HG03558 (cell line): ENCODE measurements at regions not wholly inside any gene's neighbourhood (a gene's known extent, or its start where the extent isn't known, plus 50 kb on each side); places are given as distances from the start of the nearest gene placed in this dataset.

Experiments
- ATAC-seq: cut with Tn5 transposase; IDR thresholded peaks from one replicate; pipeline ENCODE4 v1.9.1; 2021; ENCODE audit warnings: moderate number of reproducible peaks; ENCODE audit not compliant: unreplicated experiment; ENCODE audit errors: extremely low read depth

DNA sequence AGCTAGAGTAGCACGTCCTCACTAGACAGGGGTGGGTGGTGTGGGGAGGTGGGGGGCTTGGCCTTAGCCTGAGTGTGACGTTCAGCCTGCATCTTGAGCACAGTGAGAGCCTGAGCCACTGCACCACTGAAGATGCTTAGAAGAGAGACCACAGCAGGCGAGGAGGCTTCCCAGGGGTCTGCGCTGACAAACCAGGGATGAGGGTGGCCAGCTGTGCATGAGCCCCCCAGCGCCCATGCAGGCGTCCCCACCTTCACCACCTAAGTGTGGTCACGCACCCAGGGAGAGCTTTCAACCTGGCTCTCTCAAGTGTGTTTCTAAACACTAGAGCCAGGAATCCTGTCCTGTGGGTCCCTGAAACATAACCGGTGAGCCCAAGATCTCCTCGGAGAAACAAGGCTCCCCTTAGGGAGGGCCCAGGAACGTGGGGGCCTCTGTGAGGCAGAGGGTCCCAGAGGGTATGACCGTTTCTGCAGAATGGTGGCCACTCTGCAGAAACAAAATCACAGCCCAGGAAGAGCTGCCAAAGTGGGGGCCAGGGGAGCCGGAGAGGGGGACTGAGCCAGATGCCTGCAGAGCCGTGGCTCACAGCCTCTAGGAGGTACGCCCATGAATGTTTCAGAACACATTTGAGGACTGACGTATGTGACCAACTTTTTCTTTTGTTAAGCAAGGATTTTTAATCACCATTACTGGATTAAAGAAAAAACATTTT is 85.2 kb upstream of the INSIG1 start:
- no peak for ATAC-seq

DNA sequence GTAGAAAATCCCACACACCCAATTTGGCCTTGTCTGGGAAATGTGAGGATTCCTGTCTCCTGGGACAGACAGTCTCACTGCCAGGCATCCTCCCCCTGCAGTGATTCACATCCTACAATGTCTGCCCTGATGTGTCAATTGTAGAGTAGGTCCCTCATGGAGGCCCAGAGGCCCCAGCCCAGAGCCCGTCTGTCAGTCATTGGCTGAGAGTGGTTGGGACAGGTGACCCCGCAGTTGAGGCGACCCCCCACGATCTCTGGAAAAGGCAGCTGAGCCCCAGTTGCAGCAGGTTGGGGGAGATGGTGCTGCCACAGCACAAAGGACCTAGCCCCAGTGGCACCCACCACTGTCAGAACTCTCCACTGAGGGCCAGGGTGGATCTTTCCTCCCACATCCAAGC is 84.3 kb upstream of the INSIG1 start:
- no peak for ATAC-seq

DNA sequence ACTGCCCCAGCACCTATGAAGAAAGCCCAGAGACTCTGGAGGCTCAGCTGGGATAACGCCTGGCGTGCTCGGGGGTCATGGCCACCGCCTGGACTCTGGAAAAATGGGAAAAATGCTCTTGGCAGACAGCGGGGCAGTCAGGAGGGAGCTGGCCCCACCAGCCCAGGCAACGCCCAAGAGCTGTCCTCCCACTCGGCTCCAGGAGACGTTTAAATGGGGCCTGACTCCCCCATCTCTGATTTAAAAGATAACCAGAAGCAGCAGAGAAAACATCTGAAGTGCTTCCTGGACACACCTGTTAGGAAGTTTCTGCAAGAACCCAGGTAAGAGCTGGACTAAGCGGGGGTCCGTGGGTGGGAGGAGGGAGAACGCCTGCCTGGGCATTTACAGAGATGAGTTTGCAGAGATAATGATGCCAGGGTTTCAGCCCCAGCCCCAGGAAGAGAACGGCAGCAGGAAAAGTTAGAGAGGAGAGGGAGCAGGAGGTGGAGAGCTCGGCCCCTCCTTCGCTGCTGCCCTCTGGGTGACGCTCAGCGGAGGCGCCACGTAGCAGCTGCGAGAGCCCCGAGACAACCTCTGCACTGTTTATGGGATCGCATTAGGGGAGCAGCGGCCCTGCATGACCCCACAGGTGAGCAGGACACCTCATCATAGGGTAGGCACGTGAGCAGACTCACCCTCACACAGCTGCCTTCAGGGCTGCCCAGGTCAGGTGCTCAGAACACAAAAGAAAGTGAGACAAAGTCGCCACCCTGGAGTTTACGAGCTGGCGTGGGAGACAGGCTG is 83.5 kb upstream of the INSIG1 start:
- ATAC-seq, result no peak

DNA sequence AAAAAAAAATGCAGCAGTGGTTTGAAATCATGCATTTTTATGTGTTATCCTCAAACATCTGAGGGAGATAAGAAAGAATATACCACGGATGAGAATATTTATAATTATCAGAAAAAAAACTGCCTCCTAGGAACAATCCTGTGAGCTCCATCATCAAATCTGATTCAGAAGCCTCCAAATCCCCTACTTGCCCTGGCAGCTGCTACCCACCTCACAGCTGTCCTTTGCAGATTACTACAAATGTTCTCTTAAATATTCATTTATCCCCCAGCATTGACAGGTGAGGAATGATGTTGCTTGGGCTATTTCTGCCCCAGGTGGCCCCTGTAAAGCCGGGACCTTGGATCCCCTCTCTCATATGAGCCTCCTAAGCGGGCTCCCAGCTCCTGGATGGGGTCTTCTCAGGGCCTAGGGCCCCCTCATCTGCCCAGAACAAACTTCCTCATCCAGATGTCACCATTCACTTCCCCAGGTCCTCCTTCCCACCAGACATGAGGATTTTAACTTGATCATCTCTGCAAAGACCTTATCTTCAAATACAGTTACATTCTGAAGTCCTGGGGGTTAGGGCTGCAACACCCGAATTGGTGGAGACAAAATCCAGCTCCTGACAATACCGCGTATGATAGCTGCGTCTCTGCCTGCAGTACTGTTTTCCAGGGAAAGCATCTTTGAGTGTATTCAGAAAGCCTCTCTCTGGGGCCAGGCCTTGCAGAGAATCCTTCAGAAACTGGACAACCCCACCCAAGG is 81.9 kb upstream of the INSIG1 start:
- ATAC-seq, result no peak

DNA sequence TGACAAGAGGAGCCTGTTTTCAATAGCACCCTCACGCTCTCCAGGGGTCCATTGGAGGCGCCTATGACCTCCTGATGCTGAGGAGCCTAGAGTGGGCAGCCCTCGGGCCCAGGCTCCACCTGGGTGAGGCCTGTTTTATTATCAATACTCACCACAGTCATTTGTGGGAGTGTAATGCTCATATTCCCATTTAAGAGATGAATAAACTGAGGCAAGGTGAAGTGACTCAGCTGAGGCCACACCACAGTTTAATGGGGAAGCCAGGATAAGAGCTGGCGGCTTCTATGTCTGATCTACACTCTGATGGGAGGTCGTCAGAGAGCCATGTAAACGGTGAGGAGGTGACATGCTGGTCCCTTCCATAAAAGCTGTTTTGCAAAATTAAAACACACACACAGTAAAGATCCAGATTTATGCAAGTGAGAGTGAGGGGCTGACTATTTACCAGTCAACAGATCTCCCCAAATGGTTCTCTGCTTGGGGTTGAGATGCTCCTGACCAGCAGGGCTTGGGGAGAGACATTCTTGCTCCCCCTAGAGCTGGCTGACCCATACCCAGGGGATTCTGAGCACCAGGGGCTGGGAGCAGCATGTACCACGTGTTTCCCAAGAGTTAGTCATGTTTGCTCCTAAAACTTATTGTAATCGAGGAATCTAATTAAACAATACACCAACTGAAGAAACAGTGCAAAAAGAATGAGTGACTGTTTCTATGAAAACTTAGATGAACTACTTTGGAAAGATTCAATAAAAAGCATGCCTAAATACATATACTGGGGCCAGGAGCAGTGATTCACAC is 81.0 kb upstream of the INSIG1 start:
- ATAC-seq, result no peak

DNA sequence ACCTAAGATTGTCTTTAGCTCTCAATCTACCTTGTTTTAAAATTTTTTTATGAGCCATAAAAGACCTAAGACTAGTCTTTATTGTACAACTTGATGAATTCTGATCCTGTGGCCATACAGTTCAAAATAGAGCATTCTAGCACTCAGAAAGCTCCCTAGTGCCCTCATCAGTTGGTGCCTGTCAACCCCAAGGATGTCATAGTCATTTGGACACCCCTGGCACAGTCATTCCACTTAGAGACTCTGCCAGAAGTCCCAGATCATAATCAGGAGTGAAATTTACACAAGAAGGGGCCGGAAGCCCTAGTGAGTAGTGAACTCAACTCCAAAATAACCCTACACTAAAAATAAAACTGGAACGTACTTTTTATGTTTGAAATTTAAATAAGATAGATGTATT is 80.0 kb upstream of the INSIG1 start:
- no peak for ATAC-seq

DNA sequence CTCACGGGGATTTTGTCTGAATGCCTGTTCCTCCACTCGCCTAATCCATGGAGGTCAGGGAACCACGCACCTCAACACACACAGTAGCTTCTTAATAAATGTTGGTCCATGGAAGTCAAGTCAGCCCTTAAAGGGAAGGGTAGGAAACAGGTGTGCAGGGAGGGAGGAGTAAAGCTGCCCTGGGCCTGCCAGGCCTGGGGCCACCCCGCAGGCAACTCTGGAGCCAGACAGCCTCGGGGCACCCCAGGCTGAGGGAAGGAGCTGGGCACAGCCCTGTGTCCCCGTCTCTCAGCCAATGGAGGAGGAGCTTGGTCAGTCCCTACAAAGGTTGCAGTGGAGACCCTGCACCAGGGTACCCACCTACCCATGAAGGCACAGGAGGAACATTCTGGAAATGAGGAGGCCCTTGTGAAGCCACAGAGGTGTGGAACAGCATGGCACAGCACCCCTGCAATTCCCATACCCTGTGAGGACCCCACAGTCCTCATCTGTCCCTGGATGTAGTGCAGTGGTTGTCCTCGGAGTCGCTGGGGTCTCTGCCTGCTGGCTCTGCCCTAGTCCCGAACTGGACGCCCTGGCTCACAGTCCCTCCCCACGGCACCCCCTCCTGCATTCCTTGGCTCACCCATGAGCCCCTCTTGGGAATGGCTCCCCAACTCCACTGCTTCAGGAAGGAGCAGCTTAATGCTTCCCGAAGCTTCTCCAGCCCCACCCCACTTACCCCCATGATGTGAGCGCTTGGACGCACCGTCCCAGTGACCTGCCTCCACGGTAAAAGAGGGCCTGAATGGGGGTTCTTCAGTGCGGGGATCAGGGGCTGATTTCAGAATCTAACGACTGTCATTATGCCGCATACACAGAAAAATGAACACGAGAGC is 79.2 kb upstream of the INSIG1 start:
- no peak for ATAC-seq

DNA sequence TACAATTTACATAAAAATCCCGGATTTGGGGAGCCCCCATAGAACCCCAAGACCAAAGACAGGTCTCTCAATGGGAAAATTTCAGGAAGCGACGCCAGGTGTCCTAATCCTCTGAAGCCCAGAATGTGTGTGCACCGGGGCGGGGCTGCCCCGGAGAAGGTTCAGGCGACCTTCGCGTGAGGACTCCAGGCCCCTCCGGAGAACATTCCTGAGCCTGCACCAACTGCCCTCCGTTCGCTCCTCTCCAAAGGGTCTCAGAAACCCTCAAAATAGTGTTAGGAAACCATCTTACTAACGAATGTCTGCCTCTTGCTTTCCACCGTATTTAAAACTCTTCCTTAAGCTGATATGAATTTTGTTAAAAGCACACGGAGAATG is 78.5 kb upstream of the INSIG1 start:
- no peak for ATAC-seq

DNA sequence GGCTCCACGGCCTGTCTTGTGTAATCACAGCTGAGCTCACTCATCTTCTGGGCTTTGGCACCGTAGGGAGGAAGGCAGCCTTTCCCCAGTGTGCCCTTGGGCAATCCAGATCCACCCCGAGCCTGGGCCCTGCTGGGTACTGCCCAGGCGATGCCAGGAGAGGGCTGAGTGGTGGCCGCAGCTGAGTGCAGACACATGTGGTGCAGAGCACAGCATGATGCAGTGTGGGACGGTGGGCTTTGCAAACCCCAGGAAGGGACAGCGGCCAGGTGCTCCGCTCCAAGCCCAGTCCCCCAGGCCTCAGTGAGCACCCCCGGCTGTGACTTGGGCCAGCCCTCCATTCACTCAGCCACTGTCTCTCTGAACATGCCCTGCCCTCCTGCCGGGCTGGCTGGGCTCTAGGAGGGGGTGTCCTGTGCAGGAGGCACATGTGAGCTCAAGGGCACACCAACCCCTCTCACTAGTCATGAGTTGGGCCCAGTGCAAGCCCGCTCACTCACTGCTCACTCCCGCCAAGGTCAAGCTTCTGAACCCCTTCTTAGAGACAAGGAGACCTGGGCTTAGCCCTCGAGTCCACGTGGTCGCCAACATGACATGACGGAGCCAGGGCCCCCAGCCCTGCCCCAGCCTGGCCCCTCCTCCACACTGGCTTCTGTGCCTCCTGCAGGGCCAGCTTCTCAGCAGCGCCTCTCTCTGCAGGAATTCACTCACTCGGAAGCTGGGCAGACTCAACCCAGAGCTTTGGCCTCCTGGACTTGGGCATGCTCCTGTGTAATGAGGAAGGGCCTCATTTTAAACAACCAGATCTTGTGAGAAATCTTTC is 77.5 kb upstream of the INSIG1 start:
- ATAC-seq, result no peak

DNA sequence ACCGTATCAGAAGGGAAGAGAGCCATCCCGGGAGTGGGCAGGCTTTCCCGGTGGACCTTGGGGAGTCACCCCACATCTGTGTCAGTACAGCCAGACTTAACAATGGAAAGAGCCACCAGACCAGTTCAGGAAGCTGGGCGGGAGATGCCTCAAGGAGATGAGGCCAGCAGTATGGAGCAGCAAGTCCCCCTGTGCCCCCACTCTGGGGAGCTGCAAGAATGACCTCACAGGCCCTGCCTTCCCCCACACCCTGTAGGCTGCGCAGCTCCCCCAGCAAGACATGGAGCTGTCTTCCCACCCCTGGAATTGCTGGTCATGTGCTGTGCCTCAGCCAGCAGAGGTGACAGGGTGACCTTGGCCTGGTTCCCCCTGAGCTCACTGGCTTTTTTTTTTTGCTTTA is 76.8 kb upstream of the INSIG1 start:
- no peak for ATAC-seq

DNA sequence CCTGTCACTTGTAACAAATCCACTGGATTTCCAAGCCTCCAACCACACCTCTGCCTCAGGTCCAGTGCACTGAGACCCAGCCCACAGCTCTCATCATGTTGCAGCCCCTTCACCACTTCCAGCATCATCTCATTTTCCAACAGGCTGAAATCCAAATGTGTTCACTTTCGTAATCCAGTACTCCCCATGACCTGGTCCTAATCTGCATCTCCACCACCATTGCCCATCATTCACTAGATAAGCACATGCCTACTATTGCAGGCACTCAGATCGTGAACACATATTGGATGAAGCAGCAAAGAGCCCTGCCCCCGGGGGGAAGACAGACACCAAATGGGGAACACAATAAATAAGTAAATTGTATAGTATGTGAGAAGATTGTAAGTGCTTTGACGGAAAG is 76.1 kb upstream of the INSIG1 start:
- no peak for ATAC-seq

DNA sequence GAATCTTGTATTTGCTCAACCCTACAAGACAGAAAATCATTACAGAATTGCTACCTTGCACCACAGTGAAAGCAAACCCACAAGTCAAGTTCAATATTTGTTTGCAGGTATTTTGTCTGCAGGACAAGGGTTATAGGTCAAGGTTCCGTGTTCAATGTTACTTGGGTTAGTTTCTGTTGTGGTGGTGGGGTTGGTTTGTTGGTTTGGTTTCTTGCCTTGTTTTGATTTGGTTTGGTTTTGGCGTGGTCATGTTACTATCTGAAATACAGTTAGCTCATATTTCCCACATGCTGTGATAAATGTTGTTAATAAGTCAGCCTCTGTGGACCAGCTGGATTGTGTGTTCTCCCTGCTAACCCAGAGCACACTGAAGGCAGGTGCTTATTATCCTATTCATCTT is 75.6 kb upstream of the INSIG1 start:
- ATAC-seq, result no peak

DNA sequence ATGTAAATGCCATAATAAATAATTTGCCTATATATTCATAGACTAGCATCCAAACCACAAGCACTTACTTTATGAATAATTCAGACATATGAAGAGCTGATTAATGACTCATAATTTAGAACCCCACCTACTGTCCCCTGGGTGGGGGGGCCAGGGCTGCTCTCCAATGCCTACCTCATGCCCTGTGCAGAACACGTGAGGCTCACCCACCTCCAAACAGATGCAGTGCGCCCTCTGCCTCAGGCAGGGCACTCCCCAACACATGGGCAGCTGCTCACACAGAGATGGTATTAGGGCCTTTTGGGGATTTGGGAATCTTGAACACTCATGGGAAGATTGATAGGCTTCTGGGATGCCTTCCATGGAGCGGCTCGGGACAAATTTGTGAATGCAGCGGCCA is 75.1 kb upstream of the INSIG1 start:
- no peak for ATAC-seq

DNA sequence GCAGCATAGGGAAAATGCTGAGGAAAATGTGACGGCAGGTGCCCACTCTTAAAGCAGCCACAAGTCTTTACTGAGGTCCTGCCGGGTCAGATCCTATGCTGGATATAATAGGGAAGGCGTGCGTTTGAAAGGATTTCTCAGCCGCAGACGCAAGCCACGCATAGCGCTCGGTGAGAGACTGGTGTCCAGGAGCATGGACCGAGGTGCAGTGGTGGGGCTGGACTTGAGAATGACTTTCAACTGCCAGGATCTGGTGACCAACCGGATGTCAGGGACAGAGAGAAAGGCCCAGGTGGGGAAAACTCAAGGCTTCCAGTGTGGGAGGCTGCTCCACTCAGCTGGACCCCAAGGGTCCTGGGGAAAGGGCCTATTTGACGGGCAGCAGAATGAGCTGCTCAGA is 74.7 kb upstream of the INSIG1 start:
- no peak for ATAC-seq

DNA sequence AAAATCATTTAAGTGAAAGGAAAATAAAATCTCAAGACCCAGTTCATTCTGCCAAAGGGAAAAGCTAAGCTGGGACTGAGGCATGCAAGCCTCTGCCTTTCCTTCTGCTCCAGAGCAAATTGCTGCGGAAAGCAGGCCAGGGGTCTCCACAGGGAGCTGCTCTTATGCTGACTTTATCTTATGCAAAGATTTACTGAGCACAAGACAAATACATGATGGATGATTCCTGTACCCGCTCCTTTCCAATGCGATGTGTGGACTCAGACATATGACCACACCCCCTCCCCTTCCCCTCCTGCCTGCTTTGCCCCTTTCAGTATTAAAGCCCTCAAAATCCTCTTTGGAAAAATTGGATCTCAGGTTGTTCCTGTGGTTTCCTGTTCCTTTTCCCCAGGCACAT is 74.2 kb upstream of the INSIG1 start:
- no peak for ATAC-seq

DNA sequence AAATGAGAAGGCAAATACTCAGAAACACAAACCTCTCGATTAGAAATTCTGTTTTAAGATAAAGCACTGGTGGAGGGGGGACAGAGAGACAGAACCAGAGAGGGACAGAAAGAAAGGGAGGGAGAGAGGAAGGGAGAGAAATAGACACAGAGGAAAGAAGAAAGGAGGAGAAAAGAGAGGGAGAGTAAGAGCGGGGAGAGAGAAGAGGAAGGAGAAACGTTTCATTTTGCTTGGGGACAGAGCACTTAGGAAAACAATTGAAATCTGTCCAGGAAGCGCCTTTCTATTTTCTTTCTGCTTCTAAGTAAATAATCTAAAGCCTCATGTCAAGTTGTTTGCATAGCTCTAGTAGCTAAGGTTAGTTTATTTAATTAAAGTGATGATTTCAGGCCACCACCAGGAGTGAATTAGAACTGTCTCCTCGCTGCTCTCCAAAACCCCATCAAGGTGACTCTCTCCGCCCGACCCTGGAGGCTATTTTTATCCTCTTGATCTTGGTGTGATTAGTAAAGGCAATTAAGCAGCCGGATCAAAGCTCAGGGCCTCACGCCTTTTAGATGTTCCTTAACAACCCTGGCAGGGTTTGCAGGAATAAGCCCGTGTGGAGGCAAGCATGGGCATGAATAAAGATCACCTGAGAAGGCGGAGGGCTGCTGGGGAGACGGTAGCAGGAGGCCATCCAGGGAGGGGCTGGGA is 73.4 kb upstream of the INSIG1 start:
- no peak for ATAC-seq

DNA sequence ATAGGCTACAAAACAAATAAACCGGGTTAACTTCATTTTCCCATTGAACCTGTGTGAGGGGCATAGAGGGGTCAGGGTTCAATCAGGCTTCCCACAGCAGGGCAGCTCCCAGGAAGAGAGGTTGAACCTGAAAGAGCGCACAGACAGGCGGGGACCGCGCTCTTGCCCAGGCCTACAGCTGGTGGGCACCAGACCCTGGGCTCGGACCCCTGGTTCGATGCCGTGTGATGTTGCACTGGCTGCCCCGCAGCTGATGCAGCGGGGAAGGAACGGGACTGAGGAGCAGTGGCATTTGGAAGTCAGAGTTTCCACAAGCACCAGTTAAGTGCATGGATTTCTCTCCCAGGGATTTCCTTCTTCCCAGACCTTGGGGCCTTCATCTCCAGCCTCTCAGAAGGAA is 72.6 kb upstream of the INSIG1 start:
- no peak for ATAC-seq

DNA sequence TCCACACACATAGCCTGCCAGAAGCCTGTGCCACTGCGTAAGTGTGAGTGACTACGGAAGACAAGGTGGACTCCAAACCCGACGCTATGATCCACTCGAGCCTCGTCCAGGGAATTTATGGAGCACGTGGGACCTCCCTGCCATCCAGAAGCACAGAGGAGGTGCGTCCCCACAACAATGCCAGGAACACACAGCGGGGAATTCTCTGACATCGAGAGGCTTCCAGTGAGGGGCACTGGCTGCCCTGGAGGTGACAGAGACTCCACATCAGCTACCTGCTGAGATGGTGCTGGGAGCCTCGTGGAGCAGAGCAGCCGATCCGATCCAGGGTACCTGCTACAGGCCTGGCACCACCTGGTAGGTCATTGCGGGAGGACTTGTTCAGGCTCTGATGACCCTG is 72.2 kb upstream of the INSIG1 start:
- ATAC-seq, result no peak
